ENCODE measurements at regions not wholly inside any gene's neighbourhood (a gene's known extent, or its start where the extent isn't known, plus 50 kb on each side); places are given as distances from the start of the nearest gene placed in this dataset.

DNA sequence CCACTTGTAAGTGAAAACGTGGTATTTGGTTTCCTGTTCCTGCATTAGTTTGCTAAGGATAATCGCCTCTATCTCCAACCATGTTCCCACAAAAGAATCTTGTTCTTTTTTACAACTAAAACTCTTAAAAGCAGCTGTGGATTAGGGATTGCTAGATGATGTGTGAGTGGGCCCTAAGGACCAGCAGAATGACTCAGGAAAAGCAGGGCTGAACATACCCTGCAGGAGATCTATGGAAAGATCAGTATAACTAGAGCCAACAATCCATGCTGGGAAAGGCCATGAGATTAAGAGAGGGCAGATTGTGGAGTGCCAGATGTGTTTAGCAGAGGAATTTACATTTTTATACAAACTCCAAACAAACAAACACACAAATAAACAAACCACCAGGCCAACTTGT lies 128.4 kb upstream of the TMEM164 start:
- Histone ChIP-seq H3K79me2 (ENCODE audit: control insufficient read depth, insufficient read depth, low read length) (no peaks in the 10 kb centered on the region), H3K27ac (ENCODE audit: control insufficient read depth, insufficient read depth) (no peak overlapping the region), H3K4me2 (ENCODE audit: control insufficient read depth, insufficient read depth) (no peak overlapping the region), H3K9me3 (replicated peaks; ENCODE audit: control insufficient read depth, insufficient read depth, low read length) (no peaks in the 10 kb centered on the region), H3K9ac (ENCODE audit: control insufficient read depth, insufficient read depth, low read length) (no peak overlapping the region), H3K4me1 (ENCODE audit: control insufficient read depth, insufficient read depth, low read length) (no peaks in the 10 kb centered on the region), H3K36me3 (ENCODE audit: control insufficient read depth in 2 of 2, insufficient read depth in 2 of 2, low read length in 1 of 2) (no peaks in the 10 kb centered on the region), H2AFZ (ENCODE audit: control insufficient read depth, low read depth, low read length) (no peak overlapping the region), H3K4me3 (no peak overlapping the region), H4K20me1 (ENCODE audit: control insufficient read depth, insufficient read depth) (no peaks in the 10 kb centered on the region), H3K27me3 (replicated peaks in 1 of 2; ENCODE audit: control insufficient read depth in 2 of 2, insufficient read depth in 2 of 2, low read length in 1 of 2) (no peaks in the 10 kb centered on the region)
- ATAC-seq (no peak), FAIRE-seq (no peak), DNase-seq (ENCODE audit: low read depth, low spot score) (no peak)
- CTCF ChIA-PET: interaction anchor here (0.7 to 1.0 kb wide), 2 partner anchors 12 to 171 kb away, joined by 3 to 4 read pairs; no protein-coding TSS in a partner anchor
- RAD21 ChIA-PET (ENCODE audit: unreplicated experiment): interaction anchor here (1.3 kb wide), 1 partner anchor 16 kb away, joined by 3 read pairs; no protein-coding TSS in a partner anchor
- TF ChIP-seq MYC (IDR thresholded peaks at IDR 0.05; ENCODE audit: insufficient read depth, insufficient read length, insufficient replicate concordance, low read length, severe bottlenecking): no peak
- 2% methylated on average over 2 of the region's 2 CpGs for WGBS (ENCODE audit: insufficient coverage, insufficient replicate concordance, low lambda C conversion rate, missing lambda C conversion rate)
- SMC1A ChIA-PET (ENCODE audit: uncharacterized antibody, unreplicated experiment): interaction anchor here (1.2 to 2.1 kb wide), 2 partner anchors 12 to 189 kb away, joined by 3 to 6 read pairs; no protein-coding TSS in a partner anchor
- BruUV-seq (replicated peaks): no TSS peak
- in situ Hi-C loops (cut with MboI): no loop called here
- intact Hi-C loops (cut with micrococcal nuclease; ENCODE audit: unreplicated experiment): no loop called here
- POLR2A ChIA-PET: no interaction called here

DNA sequence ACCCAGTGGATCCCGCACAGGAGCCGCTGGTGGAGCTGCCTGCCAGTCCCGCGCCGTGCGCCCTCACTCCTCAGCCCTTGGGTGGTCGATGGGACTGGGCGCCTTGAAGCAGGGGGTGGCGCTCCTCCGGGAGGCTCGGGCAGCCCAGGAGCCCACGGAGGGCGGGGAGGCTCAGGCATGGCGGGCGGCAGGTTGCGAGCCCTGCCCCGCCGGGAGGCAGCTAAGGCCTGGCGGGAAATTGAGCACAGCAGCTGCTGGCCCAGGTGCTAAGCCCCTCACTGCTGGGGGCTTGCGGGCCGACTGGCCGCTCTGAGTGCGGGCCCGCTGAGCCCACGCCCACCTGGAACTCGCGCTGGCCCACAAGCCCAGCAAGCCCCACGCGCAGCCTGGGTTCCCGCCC lies 127.1 kb upstream of the TMEM164 start:
- H3K9ac ChIP-seq (ENCODE audit: control insufficient read depth, insufficient read depth, low read length): no peak overlapping the region
- ChIA-PET RAD21 (ENCODE audit: unreplicated experiment) (no interaction called here), CTCF (interaction anchor here (0.9 kb wide), 1 partner anchor 16 kb away, joined by 3 read pairs; no protein-coding TSS in a partner anchor), POLR2A (no interaction called here), SMC1A (ENCODE audit: uncharacterized antibody, unreplicated experiment) (no interaction called here)
- H3K4me1 ChIP-seq (ENCODE audit: control insufficient read depth, insufficient read depth, low read length): no peaks in the 10 kb centered on the region
- H3K79me2 ChIP-seq (ENCODE audit: control insufficient read depth, insufficient read depth, low read length): no peaks in the 10 kb centered on the region
- BruUV-seq (replicated peaks): no TSS peak
- 88% methylated on average over 30 of the region's 30 CpGs for WGBS (ENCODE audit: insufficient coverage, insufficient replicate concordance, low lambda C conversion rate, missing lambda C conversion rate)
- intact Hi-C loops (cut with micrococcal nuclease; ENCODE audit: unreplicated experiment) (no loop called here), in situ Hi-C loops (cut with MboI) (no loop called here)
- no peaks in the 10 kb centered on the region for H3K36me3 ChIP-seq (ENCODE audit: control insufficient read depth in 2 of 2, insufficient read depth in 2 of 2, low read length in 1 of 2)
- H3K27me3 ChIP-seq (replicated peaks in 1 of 2; ENCODE audit: control insufficient read depth in 2 of 2, insufficient read depth in 2 of 2, low read length in 1 of 2): no peaks in the 10 kb centered on the region
- ATAC-seq (no peak), FAIRE-seq (no peak), DNase-seq (ENCODE audit: low read depth, low spot score) (no peak)
- no peak overlapping the region for H3K4me2 ChIP-seq (ENCODE audit: control insufficient read depth, insufficient read depth)
- no peak overlapping the region for H3K27ac ChIP-seq (ENCODE audit: control insufficient read depth, insufficient read depth)
- H3K4me3 ChIP-seq: no peak overlapping the region
- H3K9me3 ChIP-seq (replicated peaks; ENCODE audit: control insufficient read depth, insufficient read depth, low read length): no peaks in the 10 kb centered on the region
- no peak overlapping the region for H2AFZ ChIP-seq (ENCODE audit: control insufficient read depth, low read depth, low read length)
- no peaks in the 10 kb centered on the region for H4K20me1 ChIP-seq (ENCODE audit: control insufficient read depth, insufficient read depth)
- TF ChIP-seq FOS (IDR thresholded peaks at IDR 0.05; ENCODE audit: borderline replicate concordance, extremely low read depth, insufficient read length) (no peak), HDAC6 (IDR thresholded peaks at IDR 0.05; ENCODE audit: unreplicated experiment) (no peak), RB1 (IDR thresholded peaks at IDR 0.05; ENCODE audit: borderline replicate concordance) (no peak), YBX1 (IDR thresholded peaks at IDR 0.05) (no peak), EZH2 (IDR thresholded peaks at IDR 0.05; ENCODE audit: borderline replicate concordance, control insufficient read depth, low read depth, low read length) (no peak), ZNF592 (IDR thresholded peaks at IDR 0.05) (no peak), ATF3 (IDR thresholded peaks at IDR 0.05; ENCODE audit: borderline replicate concordance, extremely low read depth, low read depth, low read length) (no peak), ZNF24 (IDR thresholded peaks at IDR 0.05) (no peak), ATF7 (IDR thresholded peaks at IDR 0.05; ENCODE audit: low read depth) (no peak)
- TF ChIP-seq, protein P1, sequence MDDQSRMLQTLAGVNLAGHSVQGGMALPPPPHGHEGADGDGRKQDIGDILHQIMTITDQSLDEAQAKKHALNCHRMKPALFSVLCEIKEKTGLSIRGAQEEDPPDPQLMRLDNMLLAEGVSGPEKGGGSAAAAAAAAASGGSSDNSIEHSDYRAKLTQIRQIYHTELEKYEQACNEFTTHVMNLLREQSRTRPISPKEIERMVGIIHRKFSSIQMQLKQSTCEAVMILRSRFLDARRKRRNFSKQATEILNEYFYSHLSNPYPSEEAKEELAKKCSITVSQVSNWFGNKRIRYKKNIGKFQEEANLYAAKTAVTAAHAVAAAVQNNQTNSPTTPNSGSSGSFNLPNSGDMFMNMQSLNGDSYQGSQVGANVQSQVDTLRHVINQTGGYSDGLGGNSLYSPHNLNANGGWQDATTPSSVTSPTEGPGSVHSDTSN (IDR thresholded peaks at IDR 0.05; ENCODE audit: insufficient replicate concordance, low read depth, low read length): no peak
